ENCODE measurements at regions not wholly inside any gene's neighbourhood (a gene's known extent, or its start where the extent isn't known, plus 50 kb on each side); places are given as distances from the start of the nearest gene placed in this dataset.

DNA sequence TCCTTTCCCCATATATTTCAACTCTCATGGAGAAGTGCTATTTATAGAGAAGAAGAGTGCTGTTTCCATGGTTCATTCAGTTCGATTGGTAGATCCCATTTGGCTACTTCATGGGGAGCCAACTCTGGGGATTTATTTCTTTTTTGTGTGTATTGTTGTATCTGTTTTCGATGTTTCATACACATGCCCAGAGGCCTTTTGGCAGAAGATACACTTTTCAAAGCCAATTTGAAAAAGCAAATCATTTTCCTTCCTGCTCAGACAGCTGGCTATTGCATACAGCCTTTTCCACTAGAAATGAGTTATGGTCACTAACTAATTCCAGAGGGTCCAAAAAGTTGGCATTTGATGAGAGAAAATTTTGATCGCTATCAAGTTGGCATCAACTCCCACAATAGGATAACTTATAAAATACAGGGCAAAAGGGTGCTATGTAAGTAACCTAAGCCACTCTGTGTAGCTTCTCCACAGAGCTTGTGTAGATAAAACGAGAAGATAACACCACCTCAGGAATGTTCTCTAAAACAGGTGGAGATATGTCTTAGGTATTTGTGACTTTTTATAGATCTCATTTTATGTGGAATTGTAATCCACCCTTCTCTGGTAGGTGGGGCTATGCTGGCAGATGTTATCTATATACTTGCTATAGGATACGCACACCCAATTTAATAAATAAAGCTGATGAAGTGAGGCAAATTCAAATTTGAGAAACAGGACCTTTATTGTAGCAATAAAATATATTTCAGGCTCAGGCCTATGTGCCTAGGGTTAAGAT is 798.5 kb downstream of the SATB2 start:
- Histone ChIP-seq H3K36me3 (no peaks in the 10 kb centered on the region), H3K27ac (no peak overlapping the region)

DNA sequence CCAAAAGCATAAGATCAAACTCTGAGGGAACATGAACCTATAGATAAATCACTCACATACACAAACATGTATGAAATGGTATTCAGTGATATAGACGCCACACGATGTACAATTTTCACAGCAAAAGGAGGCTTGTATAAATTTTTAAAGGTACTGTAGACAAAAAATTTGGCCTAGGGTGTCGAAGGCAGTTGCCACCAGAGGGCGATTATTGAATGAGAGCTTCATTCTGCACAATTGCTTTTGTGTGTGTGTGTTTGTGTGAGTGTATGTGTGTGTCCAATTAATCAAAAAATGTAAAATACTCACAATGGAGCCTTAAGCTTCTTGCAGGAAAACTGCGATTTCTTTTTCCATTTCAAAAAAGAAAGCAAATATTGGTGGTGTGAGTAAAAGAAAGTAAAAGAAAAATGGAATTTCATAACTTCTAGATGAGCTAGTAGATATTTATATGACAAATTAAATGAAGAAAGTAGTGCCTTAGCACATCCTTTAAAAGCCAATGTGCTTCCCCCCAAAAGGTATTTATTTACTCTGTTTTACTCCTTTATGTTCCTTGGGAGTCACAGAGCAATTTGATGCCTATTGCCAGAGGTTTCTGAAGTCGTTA is 800.1 kb downstream of the SATB2 start:
- no peaks in the 10 kb centered on the region for H3K27me3 ChIP-seq
- no peaks in the 10 kb centered on the region for H4K20me1 ChIP-seq
- H3K36me3 ChIP-seq, result no peaks in the 10 kb centered on the region
- H3K9ac ChIP-seq, result no peak overlapping the region
- H3K27ac ChIP-seq, result no peak overlapping the region
- TF ChIP-seq Cebpa-rat (IDR thresholded peaks at IDR 0.05), result no peak
- H3K4me3 ChIP-seq, result no peak overlapping the region
- H3K4me2 ChIP-seq, result no peak overlapping the region
- no peaks in the 10 kb centered on the region for H3K9me3 ChIP-seq (replicated peaks in 1 of 11)
- H3K4me1 ChIP-seq, result no peaks in the 10 kb centered on the region

More for the DNA sequence above, 798.5 kb downstream of the SATB2 start:
- no peak for TF ChIP-seq Cebpa-rat (IDR thresholded peaks at IDR 0.05)
- Histone ChIP-seq H3K4me2 (no peak overlapping the region), H3K9me3 (replicated peaks in 1 of 11) (no peaks in the 10 kb centered on the region), H3K4me1 (no peaks in the 10 kb centered on the region), H3K27me3 (no peaks in the 10 kb centered on the region), H4K20me1 (no peaks in the 10 kb centered on the region), H3K9ac (no peak overlapping the region), H3K4me3 (no peak overlapping the region)

DNA sequence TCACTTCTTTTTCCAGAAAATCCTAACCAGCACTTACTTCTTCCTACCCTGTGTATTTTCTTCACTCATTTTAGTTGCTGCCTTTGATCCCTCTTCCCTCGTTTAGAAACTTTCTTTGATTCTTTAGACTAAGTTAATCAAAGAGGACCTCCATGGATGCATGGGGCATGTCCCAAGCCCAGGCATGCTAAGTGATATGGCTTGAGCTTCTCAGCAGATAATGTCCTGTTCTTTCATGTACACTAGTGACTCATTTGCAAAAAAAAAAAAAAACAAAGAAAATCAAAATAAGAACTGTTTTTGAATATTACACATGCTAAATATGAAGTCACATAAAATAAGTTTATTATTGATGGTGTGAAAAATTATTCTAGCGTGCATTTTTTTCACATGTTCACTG is 800.9 kb downstream of the SATB2 start:
- TF ChIP-seq Cebpa-rat (IDR thresholded peaks at IDR 0.05), result no peak
- no peaks in the 10 kb centered on the region for H4K20me1 ChIP-seq
- no peak overlapping the region for H3K9ac ChIP-seq
- H3K27ac ChIP-seq, result no peak overlapping the region
- no peak overlapping the region for H3K4me3 ChIP-seq
- H3K4me1 ChIP-seq, result no peaks in the 10 kb centered on the region
- H3K36me3 ChIP-seq, result no peaks in the 10 kb centered on the region
- H3K4me2 ChIP-seq, result no peak overlapping the region
- no peaks in the 10 kb centered on the region for H3K27me3 ChIP-seq
- H3K9me3 ChIP-seq (replicated peaks in 1 of 11), result no peaks in the 10 kb centered on the region

DNA sequence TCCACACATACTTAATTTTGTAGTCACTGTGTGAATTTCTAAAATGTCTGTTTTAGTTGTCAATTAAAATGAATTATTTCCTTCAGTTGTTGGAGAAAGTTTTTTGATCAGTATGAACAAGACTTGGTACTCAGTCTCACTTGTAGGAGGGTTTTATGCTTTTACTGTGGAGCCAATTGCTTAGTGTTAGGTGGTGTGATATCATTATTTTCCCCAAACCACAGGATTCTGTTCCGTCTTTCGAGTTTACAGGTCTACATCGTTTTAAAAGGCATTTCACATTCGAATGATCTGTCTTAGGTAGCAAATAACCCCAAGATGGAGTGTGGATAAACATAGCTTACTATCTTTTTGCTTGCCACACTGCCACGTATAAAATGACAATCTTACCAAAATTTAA is 803.1 kb downstream of the SATB2 start:
- H3K27me3 ChIP-seq, result no peaks in the 10 kb centered on the region
- no peaks in the 10 kb centered on the region for H3K9me3 ChIP-seq (replicated peaks in 1 of 11)
- H3K27ac ChIP-seq, result no peak overlapping the region
- no peaks in the 10 kb centered on the region for H3K36me3 ChIP-seq
- no peak overlapping the region for H3K4me2 ChIP-seq
- H3K4me3 ChIP-seq, result no peak overlapping the region
- no peak overlapping the region for H3K9ac ChIP-seq
- no peaks in the 10 kb centered on the region for H4K20me1 ChIP-seq
- no peaks in the 10 kb centered on the region for H3K4me1 ChIP-seq
- TF ChIP-seq Cebpa-rat (IDR thresholded peaks at IDR 0.05), result no peak

DNA sequence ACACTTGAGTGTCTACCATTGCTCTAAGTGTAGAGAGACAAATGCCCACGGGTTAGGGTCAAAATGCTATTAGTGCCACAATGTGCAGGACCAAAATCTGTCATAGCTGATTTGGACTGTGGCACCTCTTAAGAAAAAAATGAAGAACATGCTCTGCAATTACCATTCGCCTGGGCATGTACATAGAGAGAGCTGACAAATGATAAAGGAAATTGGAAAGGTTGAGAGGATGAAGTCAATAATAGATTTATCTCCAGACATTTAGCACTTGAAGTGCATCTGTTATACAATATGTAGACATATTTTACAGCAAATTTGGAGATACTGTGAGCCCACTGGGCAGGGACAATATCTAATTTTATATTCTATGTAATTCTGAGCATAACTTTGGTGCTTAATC is 804.4 kb downstream of the SATB2 start:
- Histone ChIP-seq H3K4me3 (no peak overlapping the region), H4K20me1 (no peaks in the 10 kb centered on the region), H3K36me3 (no peaks in the 10 kb centered on the region), H3K27me3 (no peaks in the 10 kb centered on the region), H3K9me3 (replicated peaks in 1 of 11) (no peaks in the 10 kb centered on the region), H3K4me1 (no peaks in the 10 kb centered on the region), H3K27ac (no peak overlapping the region), H3K4me2 (no peak overlapping the region), H3K9ac (no peak overlapping the region)
- no peak for TF ChIP-seq Cebpa-rat (IDR thresholded peaks at IDR 0.05)

DNA sequence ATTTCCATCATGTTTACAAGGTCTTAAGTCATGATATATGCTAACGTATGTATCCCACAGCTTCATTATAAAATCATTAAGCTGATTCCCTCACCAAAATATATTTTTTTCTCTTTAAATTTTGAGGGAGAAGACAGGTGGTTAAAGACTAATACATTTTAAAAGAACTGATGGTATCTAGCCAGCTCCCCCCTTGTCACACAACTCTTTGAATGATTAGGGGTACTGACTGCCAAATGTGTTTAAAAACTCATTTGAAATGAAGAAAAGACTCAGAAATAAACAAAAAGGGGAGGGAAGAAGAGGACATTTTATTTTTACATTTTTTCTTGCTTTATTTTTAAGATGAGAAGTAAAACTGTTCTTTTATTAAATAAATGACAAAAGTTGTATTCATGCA is 805.3 kb downstream of the SATB2 start:
- Histone ChIP-seq H3K4me1 (no peaks in the 10 kb centered on the region), H3K36me3 (no peaks in the 10 kb centered on the region), H3K4me2 (no peak overlapping the region), H4K20me1 (no peaks in the 10 kb centered on the region), H3K9me3 (replicated peaks in 1 of 11) (no peaks in the 10 kb centered on the region), H3K9ac (no peak overlapping the region), H3K4me3 (no peak overlapping the region), H3K27me3 (no peaks in the 10 kb centered on the region), H3K27ac (no peak overlapping the region)
- TF ChIP-seq Cebpa-rat (IDR thresholded peaks at IDR 0.05), result no peak

DNA sequence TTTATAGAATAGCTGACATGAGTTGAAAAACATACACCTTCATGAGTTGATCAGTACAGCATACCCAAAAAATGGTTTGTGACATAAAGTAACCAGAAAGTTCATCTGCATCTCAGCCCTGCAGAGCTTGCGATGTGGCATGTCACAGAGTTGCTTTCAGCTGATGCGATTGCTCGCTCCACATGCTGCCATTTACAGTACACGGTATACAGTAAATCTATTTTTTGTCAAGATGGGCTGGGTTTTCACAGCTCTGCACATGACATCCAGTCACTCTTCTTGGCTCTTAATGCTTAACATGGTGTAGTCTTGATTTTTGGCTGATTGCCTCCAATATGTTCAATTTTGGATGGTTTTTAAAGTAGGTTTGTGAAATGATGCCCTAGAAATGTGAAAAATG is 811.9 kb downstream of the SATB2 start:
- H3K36me3 ChIP-seq, result no peaks in the 10 kb centered on the region

DNA sequence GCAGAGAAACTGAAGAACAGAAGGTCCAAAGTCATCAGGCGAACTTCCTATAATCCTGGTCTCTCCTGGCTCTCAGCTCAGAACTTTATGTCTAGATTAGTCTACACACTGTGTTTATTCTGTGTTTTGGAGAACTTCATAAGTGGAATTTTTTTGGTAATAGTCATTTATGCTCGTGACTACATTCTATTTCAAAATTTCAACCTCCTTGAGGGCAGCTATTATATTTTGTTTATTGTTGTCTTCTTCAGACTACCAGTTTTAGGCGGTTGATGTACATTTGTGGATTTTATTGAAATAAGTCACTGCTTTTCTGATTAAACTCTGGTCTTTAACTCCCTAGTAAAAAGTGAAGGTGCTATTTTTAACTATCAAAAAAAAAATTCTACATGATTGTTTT is 816.6 kb downstream of the SATB2 start:
- H3K9ac ChIP-seq, result no peak overlapping the region
- no peak for TF ChIP-seq Cebpa-rat (IDR thresholded peaks at IDR 0.05)
- H3K4me2 ChIP-seq, result no peak overlapping the region
- H3K4me3 ChIP-seq, result no peak overlapping the region
- H3K4me1 ChIP-seq, result no peaks in the 10 kb centered on the region
- H3K9me3 ChIP-seq (replicated peaks in 1 of 11), result no peaks in the 10 kb centered on the region
- H4K20me1 ChIP-seq, result no peaks in the 10 kb centered on the region
- H3K27ac ChIP-seq, result no peak overlapping the region
- no peaks in the 10 kb centered on the region for H3K36me3 ChIP-seq
- no peaks in the 10 kb centered on the region for H3K27me3 ChIP-seq

More for the DNA sequence above, 811.9 kb downstream of the SATB2 start:
- no peaks in the 10 kb centered on the region for H3K27me3 ChIP-seq
- H3K4me2 ChIP-seq, result no peak overlapping the region
- H3K4me1 ChIP-seq, result no peaks in the 10 kb centered on the region
- no peaks in the 10 kb centered on the region for H3K9me3 ChIP-seq (replicated peaks in 1 of 11)
- H3K4me3 ChIP-seq, result no peak overlapping the region
- no peak overlapping the region for H3K9ac ChIP-seq
- no peak for TF ChIP-seq Cebpa-rat (IDR thresholded peaks at IDR 0.05)
- H3K27ac ChIP-seq, result no peak overlapping the region
- H4K20me1 ChIP-seq, result no peaks in the 10 kb centered on the region

DNA sequence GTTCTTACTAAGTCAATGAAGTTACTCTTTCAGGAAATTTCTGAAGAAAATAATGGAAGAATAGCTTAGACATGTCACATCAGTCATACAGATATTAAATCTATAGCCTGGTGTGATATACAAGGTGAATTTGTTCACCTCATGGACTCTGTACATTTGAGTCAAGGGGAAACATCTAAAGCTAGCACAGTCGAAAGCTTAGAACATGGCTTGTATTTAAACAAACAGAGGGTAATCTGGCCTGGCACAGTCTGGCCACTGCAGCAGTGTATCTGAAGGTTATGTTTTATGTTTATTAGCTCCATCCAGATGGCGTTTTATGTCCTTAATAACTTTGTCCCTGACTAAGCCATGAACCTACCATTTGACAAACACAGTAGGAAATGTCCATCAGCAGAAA is 817.3 kb downstream of the SATB2 start:
- TF ChIP-seq Cebpa-rat (IDR thresholded peaks at IDR 0.05), result no peak
- Histone ChIP-seq H4K20me1 (no peaks in the 10 kb centered on the region), H3K36me3 (no peaks in the 10 kb centered on the region), H3K4me3 (no peak overlapping the region), H3K9ac (no peak overlapping the region), H3K4me2 (no peak overlapping the region), H3K4me1 (no peaks in the 10 kb centered on the region), H3K27ac (no peak overlapping the region), H3K27me3 (no peaks in the 10 kb centered on the region), H3K9me3 (replicated peaks in 1 of 11) (no peaks in the 10 kb centered on the region)

DNA sequence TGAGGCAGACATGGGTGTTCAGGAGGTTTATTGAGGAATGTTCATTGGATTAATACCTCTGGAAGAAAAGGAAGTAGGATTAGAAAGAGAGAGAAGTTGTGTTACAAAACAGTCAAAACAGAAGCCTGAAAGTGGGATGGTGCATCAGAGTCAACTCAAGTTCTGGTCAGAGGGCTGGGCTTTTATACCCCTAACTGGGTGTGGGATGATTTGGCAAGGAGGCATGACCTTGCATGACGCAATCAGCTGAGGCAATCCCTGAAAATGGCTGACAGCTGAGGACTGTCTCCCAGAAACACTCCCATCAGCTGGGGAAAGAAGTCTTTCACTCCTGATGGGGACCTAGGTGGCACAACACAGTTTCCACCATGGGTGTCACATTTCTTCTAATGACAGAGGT is 818.2 kb downstream of the SATB2 start:
- peak in 1 of 11 experiments; percentile 58; a peak in 1 of 22 replicates for TF ChIP-seq Cebpa-rat (IDR thresholded peaks at IDR 0.05)
- H3K36me3 ChIP-seq, result no peaks in the 10 kb centered on the region
- no peaks in the 10 kb centered on the region for H3K4me1 ChIP-seq
- H3K27me3 ChIP-seq, result no peaks in the 10 kb centered on the region
- H4K20me1 ChIP-seq, result no peaks in the 10 kb centered on the region
- no peak overlapping the region for H3K9ac ChIP-seq
- H3K4me3 ChIP-seq, result no peak overlapping the region
- no peak overlapping the region for H3K27ac ChIP-seq
- no peaks in the 10 kb centered on the region for H3K9me3 ChIP-seq (replicated peaks in 1 of 11)
- no peak overlapping the region for H3K4me2 ChIP-seq

Data from BLaER1 treated with 17β-estradiol and CSF1 and Interleukin-3, amounts not matched to agents 10 nM and 100 nM (cell line).